Endothelial cell of umbilical vein (primary cell): ENCODE measurements at regions not wholly inside any gene's neighbourhood (a gene's known extent, or its start where the extent isn't known, plus 50 kb on each side); places are given as distances from the start of the nearest gene placed in this dataset.

Experiments used
- BruUV-seq: library from RNA; stranded (reverse); fragments of 400-500 nt; replicated peaks from 2 replicates; lab custom pipeline; 2021; lab: Mats Ljungman, UMichigan
- CTCF ChIA-PET: fragments of 300-600, 350-600 bp; sonication (Branson Sonifier 250); formaldehyde crosslinking; loops from one replicate; lab custom pipeline; 2021; ENCODE audit warnings: antibody characterized with exemption, inconsistent platforms; lab: Charles Lee
- POLR2A ChIA-PET: fragments of 300-600, 350-600 bp; sonication (Branson Sonifier 250); formaldehyde crosslinking; loops from one replicate; lab custom pipeline; 2021; ENCODE audit warnings: antibody characterized with exemption, inconsistent platforms; lab: Charles Lee
- DNase-seq: peaks from one replicate; pipeline ENCODE4 v3.0.0-alpha.2; 2011; ENCODE audit warnings: low read depth, low spot score
- FAIRE-seq: peaks from 2 replicates; lab custom pipeline; 2011; peaks lifted over from hg19 to GRCh38; lab: Jason Lieb, UNC
- H2AFZ ChIP-seq: 2 replicates; pipeline ENCODE4 v1.6.0; 2012; ENCODE audit warnings: low read depth, low read length, control low read depth, inconsistent platforms
- H3K27ac ChIP-seq: 2 replicates; pipeline ENCODE4 v1.5.1; 2011; ENCODE audit warnings: low read depth, mild to moderate bottlenecking, control low read depth, low read length, moderate library complexity; ENCODE audit not compliant: insufficient read depth
- H3K27me3 ChIP-seq, 2 experiments: 2 replicates each; pipeline versions ENCODE4 v1.6.0 to v1.6.1; 2011; ENCODE audit warnings: low read length in 2 of 2, mixed read lengths in 1 of 2; ENCODE audit not compliant: control insufficient read depth in 2 of 2, insufficient read depth in 2 of 2
- H3K36me3 ChIP-seq, 2 experiments: 2 replicates in 1 of 2; 3 replicates in 1 of 2; pipeline ENCODE4 v1.5.1; 2011; ENCODE audit warnings: low read length in 2 of 2, mild to moderate bottlenecking in 1 of 2, moderate library complexity in 1 of 2; ENCODE audit not compliant: control insufficient read depth in 2 of 2, insufficient read depth in 2 of 2; ENCODE audit errors: extremely low read depth in 1 of 2
- H3K4me1 ChIP-seq: 3 replicates; pipeline ENCODE4 v1.5.1; 2011; ENCODE audit warnings: mild to moderate bottlenecking, low read length; ENCODE audit not compliant: control insufficient read depth, insufficient read depth; ENCODE audit errors: extremely low read depth
- H3K4me2 ChIP-seq: 2 replicates; pipeline ENCODE4 v1.6.1; 2011; ENCODE audit warnings: low read length, control low read depth, mixed read lengths; ENCODE audit not compliant: insufficient read depth
- H3K4me3 ChIP-seq, 3 experiments: fragments of 200-600 bp in 1 of 3; sonication (generic), shearing (Covaris generic) in 1 of 3; replicated peaks in 1 of 3; 2 replicates each; pipeline ENCODE4 v1.5.1; 2011 to 2016; ENCODE audit warnings: control low read depth in 3 of 3, low read length in 3 of 3, mild to moderate bottlenecking in 2 of 3, inconsistent platforms in 1 of 3, low read depth in 1 of 3, moderate library complexity in 1 of 3; ENCODE audit not compliant: insufficient read depth in 1 of 3
- H3K79me2 ChIP-seq: 2 replicates; pipeline ENCODE4 v1.6.0; 2012; ENCODE audit warnings: low read length, inconsistent platforms; ENCODE audit not compliant: control insufficient read depth, insufficient read depth
- H3K9ac ChIP-seq: replicated peaks from 2 replicates; pipeline ENCODE3; 2011; ENCODE audit warnings: low read length, control low read depth; ENCODE audit not compliant: insufficient read depth; ENCODE audit errors: extremely low read depth
- H3K9me1 ChIP-seq: replicated peaks from 3 replicates; pipeline ENCODE4 v1.6.0; 2011; ENCODE audit warnings: mild to moderate bottlenecking, low read length; ENCODE audit not compliant: control insufficient read depth, insufficient read depth; ENCODE audit errors: extremely low read depth
- H3K9me3 ChIP-seq: replicated peaks from 2 replicates; pipeline ENCODE4 v1.5.1; 2012; ENCODE audit warnings: low read length, inconsistent platforms; ENCODE audit not compliant: control insufficient read depth, insufficient read depth
- H4K20me1 ChIP-seq: replicated peaks from 2 replicates; pipeline ENCODE3; 2011; ENCODE audit warnings: mild to moderate bottlenecking, low read length; ENCODE audit not compliant: control insufficient read depth, insufficient read depth; ENCODE audit errors: extremely low read depth
- CTCF ChIP-seq, 2 donors: IDR thresholded peaks; 1 replicate in 1 of 2; 2 replicates in 1 of 2; pipeline ENCODE4 v1.5.1; 2011; ENCODE audit warnings: low read length in 2 of 2, mild to moderate bottlenecking in 2 of 2, moderate library complexity in 2 of 2, control low read depth in 1 of 2, inconsistent platforms in 1 of 2, low read depth in 1 of 2; ENCODE audit not compliant: insufficient read depth in 1 of 2; ENCODE audit errors: extremely low read depth in 1 of 2
- EZH2 ChIP-seq: IDR thresholded peaks from 2 replicates; pipeline ENCODE4 v1.6.1; 2012; ENCODE audit warnings: borderline replicate concordance, low read depth, mild to moderate bottlenecking, moderate library complexity, low read length, inconsistent platforms; ENCODE audit not compliant: severe bottlenecking
- FOS ChIP-seq: IDR thresholded peaks from 2 replicates; pipeline ENCODE4 v1.6.1; 2011; ENCODE audit warnings: mild to moderate bottlenecking, low read length, moderate library complexity, borderline replicate concordance; ENCODE audit not compliant: insufficient read depth
- GATA2 ChIP-seq: IDR thresholded peaks from 2 replicates; pipeline ENCODE4 v1.7.0; 2011; ENCODE audit warnings: low read depth, mild to moderate bottlenecking, moderate library complexity, mixed read lengths, low read length; ENCODE audit not compliant: insufficient read length, insufficient read depth
- JUN ChIP-seq: IDR thresholded peaks from 2 replicates; pipeline ENCODE4 v1.6.1; 2011; ENCODE audit warnings: borderline replicate concordance, low read depth; ENCODE audit not compliant: insufficient read length, insufficient read depth
- MYC ChIP-seq: IDR thresholded peaks from one replicate; pipeline ENCODE4 v1.6.1; 2011; ENCODE audit warnings: mild to moderate bottlenecking, low read depth, low read length
- POLR2AphosphoS5 ChIP-seq: IDR thresholded peaks from 2 replicates; pipeline ENCODE4 v1.6.1; 2012; ENCODE audit warnings: low read depth, mild to moderate bottlenecking, control low read depth, low read length, moderate library complexity; ENCODE audit not compliant: insufficient read depth
- dilution Hi-C: fragments of 300-500 bp; cut with MboI; formaldehyde crosslinking; loops from one replicate; pipeline ENCODE4 v1.15.0; 2019; ENCODE audit warnings: low sequenced_read_pairs; ENCODE audit not compliant: extremely low pct_ligation_motif_present
- intact Hi-C: fragments of 100-400 bp; cut with micrococcal nuclease; formaldehyde crosslinking; loops from one replicate; pipeline ENCODE4 v1.10.0; 2022

- TF ChIP-seq POLR2AphosphoS5 (no peak), JUN (no peak), MYC (no peak), FOS (no peak), EZH2 (no peak), GATA2 (no peak), CTCF (IDR thresholded peaks at IDR 0.05; ENCODE audit: extremely low read depth in 1 of 2, insufficient read depth in 1 of 2, low read depth in 1 of 2, low read length in 2 of 2) (no peak)
Measured at GRCh38 chr10:85430991-85431390, 935.6 kb downstream of the GRID1 start.

More at GRCh38 chr10:85430991-85431390, 935.6 kb downstream of the GRID1 start:
- no peaks in the 10 kb centered on the region for H3K27me3 ChIP-seq
- H3K9ac ChIP-seq = no peak overlapping the region
- no peaks in the 10 kb centered on the region for H4K20me1 ChIP-seq
- H3K36me3 ChIP-seq = no peaks in the 10 kb centered on the region
- ChIA-PET CTCF (no interaction called here), POLR2A (no interaction called here)
- no peak overlapping the region for H3K4me3 ChIP-seq
- H3K4me2 ChIP-seq = no peak overlapping the region
- no peak overlapping the region for H2AFZ ChIP-seq
- DNase-seq = no peak
- BruUV-seq = no TSS peak
- H3K9me3 ChIP-seq = peaks cover 2% of the 10 kb centered on the region
- H3K79me2 ChIP-seq = no peaks in the 10 kb centered on the region
- no peaks in the 10 kb centered on the region for H3K4me1 ChIP-seq
- intact Hi-C loops = no loop called here
- no peaks in the 10 kb centered on the region for H3K9me1 ChIP-seq
- no peak overlapping the region for H3K27ac ChIP-seq
- dilution Hi-C loops = no loop called here
- no peak for FAIRE-seq
